ENCODE measurements at regions not wholly inside any gene's neighbourhood (a gene's known extent, or its start where the extent isn't known, plus 50 kb on each side); places are given as distances from the start of the nearest gene placed in this dataset.

- DNase-seq (ENCODE audit: low spot score): no peak
- H3K4me1 Mint-ChIP-seq (ENCODE audit: low read depth): no peaks in the 10 kb centered on the region
- peaks cover 20% of the 10 kb centered on the region for H3K9me3 Mint-ChIP-seq
- H3K4me3 Mint-ChIP-seq: no peak overlapping the region
- H3K27ac Mint-ChIP-seq: no peak overlapping the region
- H3K27me3 Mint-ChIP-seq (ENCODE audit: low read depth): no peaks in the 10 kb centered on the region
- no peaks in the 10 kb centered on the region for H3K36me3 Mint-ChIP-seq (ENCODE audit: low read depth)
Observed at GRCh38 chr5:30866142-30866541, 327.3 kb upstream of the CDH6 start.

- Mint-ChIP-seq H3K4me1 (ENCODE audit: low read depth) (no peaks in the 10 kb centered on the region), H3K9me3 (peaks cover 24% of the 10 kb centered on the region), H3K27ac (no peak overlapping the region), H3K36me3 (ENCODE audit: low read depth) (no peaks in the 10 kb centered on the region), H3K27me3 (ENCODE audit: low read depth) (no peaks in the 10 kb centered on the region), H3K4me3 (no peak overlapping the region)
- no peak for DNase-seq (ENCODE audit: low spot score)
Observed at GRCh38 chr5:30856242-30856641, 337.2 kb upstream of the CDH6 start.

- Mint-ChIP-seq H3K4me3 (no peak overlapping the region), H3K36me3 (ENCODE audit: low read depth) (no peaks in the 10 kb centered on the region), H3K27ac (no peak overlapping the region), H3K27me3 (ENCODE audit: low read depth) (no peaks in the 10 kb centered on the region), H3K9me3 (peaks cover 21% of the 10 kb centered on the region), H3K4me1 (ENCODE audit: low read depth) (no peaks in the 10 kb centered on the region)
- no peak for DNase-seq (ENCODE audit: low spot score)
Observed at GRCh38 chr5:30853158-30853557, 340.3 kb upstream of the CDH6 start.

- no peak overlapping the region for H3K4me3 Mint-ChIP-seq
- H3K4me1 Mint-ChIP-seq (ENCODE audit: low read depth): no peaks in the 10 kb centered on the region
- H3K36me3 Mint-ChIP-seq (ENCODE audit: low read depth): no peaks in the 10 kb centered on the region
- peaks cover 8% of the 10 kb centered on the region for H3K9me3 Mint-ChIP-seq
- no peak for DNase-seq (ENCODE audit: low spot score)
- no peaks in the 10 kb centered on the region for H3K27me3 Mint-ChIP-seq (ENCODE audit: low read depth)
- no peak overlapping the region for H3K27ac Mint-ChIP-seq
Observed at GRCh38 chr5:30850866-30851265, 342.6 kb upstream of the CDH6 start.

GRCh38 chr5:30849931-30850710 lies 343.4 kb upstream of the CDH6 start:
- H3K36me3 Mint-ChIP-seq (ENCODE audit: low read depth): no peaks in the 10 kb centered on the region
- H3K9me3 Mint-ChIP-seq: peaks cover 4% of the 10 kb centered on the region
- H3K4me3 Mint-ChIP-seq: no peak overlapping the region
- no peaks in the 10 kb centered on the region for H3K4me1 Mint-ChIP-seq (ENCODE audit: low read depth)
- no peak for DNase-seq (ENCODE audit: low spot score)
- H3K27ac Mint-ChIP-seq: no peak overlapping the region
- H3K27me3 Mint-ChIP-seq (ENCODE audit: low read depth): no peaks in the 10 kb centered on the region

- H3K27ac Mint-ChIP-seq: no peak overlapping the region
- H3K9me3 Mint-ChIP-seq: peaks cover 14% of the 10 kb centered on the region
- DNase-seq (ENCODE audit: low spot score): no peak
- H3K4me1 Mint-ChIP-seq (ENCODE audit: low read depth): no peaks in the 10 kb centered on the region
- no peak overlapping the region for H3K4me3 Mint-ChIP-seq
- H3K36me3 Mint-ChIP-seq (ENCODE audit: low read depth): no peaks in the 10 kb centered on the region
- no peaks in the 10 kb centered on the region for H3K27me3 Mint-ChIP-seq (ENCODE audit: low read depth)
Observed at GRCh38 chr5:30846171-30846570, 347.3 kb upstream of the CDH6 start.

- H3K4me1 Mint-ChIP-seq (ENCODE audit: low read depth): no peaks in the 10 kb centered on the region
- H3K27ac Mint-ChIP-seq: no peak overlapping the region
- H3K36me3 Mint-ChIP-seq (ENCODE audit: low read depth): no peaks in the 10 kb centered on the region
- no peak overlapping the region for H3K4me3 Mint-ChIP-seq
- DNase-seq (ENCODE audit: low spot score): no peak
- H3K27me3 Mint-ChIP-seq (ENCODE audit: low read depth): no peaks in the 10 kb centered on the region
- H3K9me3 Mint-ChIP-seq: peaks cover 21% of the 10 kb centered on the region
Observed at GRCh38 chr5:30845194-30845593, 348.3 kb upstream of the CDH6 start.

- Mint-ChIP-seq H3K27me3 (ENCODE audit: low read depth) (no peaks in the 10 kb centered on the region), H3K9me3 (peaks cover 29% of the 10 kb centered on the region), H3K4me3 (no peak overlapping the region), H3K4me1 (ENCODE audit: low read depth) (no peaks in the 10 kb centered on the region), H3K36me3 (ENCODE audit: low read depth) (no peaks in the 10 kb centered on the region), H3K27ac (no peak overlapping the region)
- no peak for DNase-seq (ENCODE audit: low spot score)
Observed at GRCh38 chr5:30843541-30843940, 349.9 kb upstream of the CDH6 start.

GRCh38 chr5:30839956-30840355 lies 353.5 kb upstream of the CDH6 start:
- Mint-ChIP-seq H3K27me3 (ENCODE audit: low read depth) (no peaks in the 10 kb centered on the region), H3K36me3 (ENCODE audit: low read depth) (no peaks in the 10 kb centered on the region), H3K4me3 (no peak overlapping the region), H3K9me3 (peaks cover 47% of the 10 kb centered on the region), H3K4me1 (ENCODE audit: low read depth) (no peaks in the 10 kb centered on the region), H3K27ac (no peak overlapping the region)
- no peak for DNase-seq (ENCODE audit: low spot score)

GRCh38 chr5:30838936-30839496 lies 354.5 kb upstream of the CDH6 start:
- H3K4me3 Mint-ChIP-seq: no peak overlapping the region
- no peak overlapping the region for H3K27ac Mint-ChIP-seq
- peaks cover 54% of the 10 kb centered on the region for H3K9me3 Mint-ChIP-seq
- H3K36me3 Mint-ChIP-seq (ENCODE audit: low read depth): no peaks in the 10 kb centered on the region
- no peaks in the 10 kb centered on the region for H3K27me3 Mint-ChIP-seq (ENCODE audit: low read depth)
- no peaks in the 10 kb centered on the region for H3K4me1 Mint-ChIP-seq (ENCODE audit: low read depth)
- DNase-seq (ENCODE audit: low spot score): no peak

GRCh38 chr5:30832519-30832918 lies 361.0 kb upstream of the CDH6 start:
- Mint-ChIP-seq H3K4me1 (ENCODE audit: low read depth) (no peaks in the 10 kb centered on the region), H3K9me3 (peaks cover 36% of the 10 kb centered on the region), H3K36me3 (ENCODE audit: low read depth) (no peaks in the 10 kb centered on the region), H3K27ac (no peak overlapping the region), H3K4me3 (no peak overlapping the region), H3K27me3 (ENCODE audit: low read depth) (no peaks in the 10 kb centered on the region)
- DNase-seq (ENCODE audit: low spot score): no peak

GRCh38 chr5:30831605-30832004 lies 361.9 kb upstream of the CDH6 start:
- no peaks in the 10 kb centered on the region for H3K36me3 Mint-ChIP-seq (ENCODE audit: low read depth)
- no peak overlapping the region for H3K27ac Mint-ChIP-seq
- H3K4me1 Mint-ChIP-seq (ENCODE audit: low read depth): no peaks in the 10 kb centered on the region
- H3K4me3 Mint-ChIP-seq: no peak overlapping the region
- no peak for DNase-seq (ENCODE audit: low spot score)
- no peaks in the 10 kb centered on the region for H3K27me3 Mint-ChIP-seq (ENCODE audit: low read depth)
- peaks cover 32% of the 10 kb centered on the region for H3K9me3 Mint-ChIP-seq

- H3K27ac Mint-ChIP-seq: no peak overlapping the region
- no peaks in the 10 kb centered on the region for H3K27me3 Mint-ChIP-seq (ENCODE audit: low read depth)
- no peak for DNase-seq (ENCODE audit: low spot score)
- H3K36me3 Mint-ChIP-seq (ENCODE audit: low read depth): no peaks in the 10 kb centered on the region
- peaks cover 30% of the 10 kb centered on the region for H3K9me3 Mint-ChIP-seq
- no peak overlapping the region for H3K4me3 Mint-ChIP-seq
- no peaks in the 10 kb centered on the region for H3K4me1 Mint-ChIP-seq (ENCODE audit: low read depth)
Observed at GRCh38 chr5:30831123-30831522, 362.4 kb upstream of the CDH6 start.

- peaks cover 47% of the 10 kb centered on the region for H3K9me3 Mint-ChIP-seq
- H3K27ac Mint-ChIP-seq: no peak overlapping the region
- H3K27me3 Mint-ChIP-seq (ENCODE audit: low read depth): no peaks in the 10 kb centered on the region
- H3K4me1 Mint-ChIP-seq (ENCODE audit: low read depth): no peaks in the 10 kb centered on the region
- no peak overlapping the region for H3K4me3 Mint-ChIP-seq
- no peak for DNase-seq (ENCODE audit: low spot score)
- H3K36me3 Mint-ChIP-seq (ENCODE audit: low read depth): no peaks in the 10 kb centered on the region
Observed at GRCh38 chr5:30811298-30811697, 382.2 kb upstream of the CDH6 start.

- no peaks in the 10 kb centered on the region for H3K27me3 Mint-ChIP-seq (ENCODE audit: low read depth)
- no peak overlapping the region for H3K4me3 Mint-ChIP-seq
- H3K9me3 Mint-ChIP-seq: peaks cover 43% of the 10 kb centered on the region
- no peaks in the 10 kb centered on the region for H3K36me3 Mint-ChIP-seq (ENCODE audit: low read depth)
- no peak overlapping the region for H3K27ac Mint-ChIP-seq
- DNase-seq (ENCODE audit: low spot score): no peak
- no peaks in the 10 kb centered on the region for H3K4me1 Mint-ChIP-seq (ENCODE audit: low read depth)
Observed at GRCh38 chr5:30809933-30810332, 383.6 kb upstream of the CDH6 start.
